NT2/D1 (cell line): ENCODE measurements at regions not wholly inside any gene's neighbourhood (a gene's known extent, or its start where the extent isn't known, plus 50 kb on each side); places are given as distances from the start of the nearest gene placed in this dataset.

Experiments
- SUZ12 ChIP-seq: IDR thresholded peaks from 2 replicates; pipeline ENCODE4 v1.6.1; 2011; ENCODE audit not compliant: insufficient read length, insufficient read depth; ENCODE audit errors: extremely low read depth
- ZNF274 ChIP-seq: IDR thresholded peaks from 2 replicates; pipeline ENCODE4 v1.6.1; 2011; ENCODE audit warnings: mild to moderate bottlenecking, low read depth, low read length

DNA sequence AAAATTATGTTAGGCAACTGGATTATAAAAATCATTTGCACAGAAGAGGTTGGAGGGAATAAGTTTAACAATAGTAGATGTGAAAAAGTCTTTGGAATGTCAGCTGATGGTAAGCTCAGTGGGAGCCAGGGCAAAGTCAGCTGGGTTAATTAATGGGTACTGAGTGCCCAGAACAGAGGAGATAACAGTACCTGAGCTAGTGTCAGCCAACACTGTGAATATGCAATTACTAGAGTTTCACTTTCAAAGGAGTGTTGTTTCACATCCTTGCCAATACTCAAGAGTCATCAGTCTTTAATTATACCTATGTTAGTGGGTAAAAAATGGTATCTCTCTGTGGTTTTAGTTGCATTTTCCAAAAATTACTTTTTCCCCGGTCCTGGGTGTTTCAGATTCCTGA is 135.1 kb downstream of the KIF4B start:
- TF ChIP-seq SUZ12 (no peak), ZNF274 (no peak)
